ENCODE measurements at regions not wholly inside any gene's neighbourhood (a gene's known extent, or its start where the extent isn't known, plus 50 kb on each side); places are given as distances from the start of the nearest gene placed in this dataset.
"Not testable (repeated sequence)": the region's sequence is repeated elsewhere in the genome, so short reads cannot be mapped to it uniquely, and the experiment has no call there.

- H3K27ac ChIP-seq (ENCODE audit: low read length): not testable (repeated sequence)
Observed at GRCh38 chr3:86389759-86390158, 601.2 kb downstream of the VGLL3 start.

DNA sequence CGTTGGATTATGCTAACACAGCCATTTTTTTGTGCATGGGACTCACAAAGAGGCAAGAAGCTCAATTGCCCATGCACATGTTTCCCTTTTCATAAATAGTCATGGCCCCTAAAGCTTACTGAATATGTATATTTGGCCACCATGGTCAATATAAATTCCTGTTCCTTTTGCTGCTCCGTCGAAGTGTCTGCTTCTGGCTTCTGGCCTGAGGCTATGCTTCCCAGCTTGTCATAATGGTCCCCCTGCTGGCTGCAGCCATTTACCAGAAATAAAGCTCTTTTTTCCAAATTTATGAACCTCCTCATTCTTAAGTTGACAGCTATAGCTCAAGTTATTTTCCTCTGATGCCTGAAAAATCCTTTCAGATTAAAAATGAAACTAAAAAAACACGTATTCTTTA is 602.1 kb downstream of the VGLL3 start:
- H3K27me3 ChIP-seq (ENCODE audit: control insufficient read depth, insufficient read depth, low read length): no peaks in the 10 kb centered on the region
- H3K4me3 ChIP-seq (ENCODE audit: low read length): no peak overlapping the region
- no peak overlapping the region for H3K27ac ChIP-seq (ENCODE audit: low read length)
- peaks cover 10% of the 10 kb centered on the region for H3K4me1 ChIP-seq (ENCODE audit: control insufficient read depth, low read depth, low read length)
- no peaks in the 10 kb centered on the region for H3K36me3 ChIP-seq (ENCODE audit: control insufficient read depth, low read depth, low read length)
- no peaks in the 10 kb centered on the region for H3K9me3 ChIP-seq (ENCODE audit: control insufficient read depth, low read depth, low read length)
- H3K9ac ChIP-seq (ENCODE audit: low read length): no peak overlapping the region

More at GRCh38 chr3:86389759-86390158, 601.2 kb downstream of the VGLL3 start:
- H3K9me3 ChIP-seq (ENCODE audit: control insufficient read depth, low read depth, low read length); H3K4me3 ChIP-seq (ENCODE audit: low read length); H3K36me3 ChIP-seq (ENCODE audit: control insufficient read depth, low read depth, low read length); H3K27me3 ChIP-seq (ENCODE audit: control insufficient read depth, insufficient read depth, low read length); H3K9ac ChIP-seq (ENCODE audit: low read length): not testable (repeated sequence)
- peaks cover 10% of the 10 kb centered on the region for H3K4me1 ChIP-seq (ENCODE audit: control insufficient read depth, low read depth, low read length)

DNA sequence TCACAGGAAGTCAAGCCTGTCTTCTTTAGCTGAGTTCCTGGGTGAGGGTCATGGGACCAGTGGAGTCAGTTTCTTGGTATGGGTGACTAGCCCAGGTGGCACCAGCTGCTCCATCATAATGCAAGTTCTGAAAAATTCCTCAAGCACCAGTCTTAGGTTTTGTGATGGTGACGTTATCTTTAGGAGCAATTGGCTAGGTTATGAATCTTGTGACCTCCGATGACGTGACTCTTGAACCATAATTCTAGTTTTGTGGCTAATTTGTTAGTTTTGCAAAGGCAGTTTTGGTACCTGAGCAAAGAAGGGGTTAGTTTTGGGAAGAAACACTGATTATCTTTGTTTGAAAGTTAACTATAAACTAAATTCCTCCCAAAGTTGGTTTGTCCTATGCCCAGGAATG is 608.4 kb downstream of the VGLL3 start:
- Histone ChIP-seq H3K4me3 (ENCODE audit: low read length) (no peak overlapping the region), H3K36me3 (ENCODE audit: control insufficient read depth, low read depth, low read length) (no peaks in the 10 kb centered on the region), H3K27me3 (ENCODE audit: control insufficient read depth, insufficient read depth, low read length) (no peaks in the 10 kb centered on the region), H3K4me1 (ENCODE audit: control insufficient read depth, low read depth, low read length) (peaks cover 25% of the 10 kb centered on the region), H3K9me3 (ENCODE audit: control insufficient read depth, low read depth, low read length) (no peaks in the 10 kb centered on the region), H3K9ac (ENCODE audit: low read length) (no peak overlapping the region), H3K27ac (ENCODE audit: low read length) (no peak overlapping the region)

DNA sequence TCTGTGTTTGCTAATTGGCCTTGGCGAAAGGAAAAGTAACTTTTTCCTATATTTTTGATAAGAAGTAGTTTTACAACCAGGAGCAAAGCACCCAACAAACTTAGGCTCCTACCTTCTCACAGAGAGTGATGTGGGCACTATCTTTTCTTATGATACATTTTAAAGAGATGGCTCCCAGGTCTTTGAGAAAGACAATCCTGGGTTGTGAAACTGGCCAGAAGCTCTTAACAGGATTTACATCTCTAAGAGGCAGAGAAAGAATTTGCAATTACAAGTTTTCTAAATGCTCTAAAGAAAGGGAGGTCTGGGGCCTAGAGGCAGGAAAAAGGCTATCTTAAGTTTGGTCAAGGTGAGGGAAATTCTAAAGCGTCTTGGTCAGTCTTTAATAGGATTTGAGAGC is 609.7 kb downstream of the VGLL3 start:
- no peak overlapping the region for H3K9ac ChIP-seq (ENCODE audit: low read length)
- H3K4me3 ChIP-seq (ENCODE audit: low read length): peak overlapping the region; percentile 3
- H3K4me1 ChIP-seq (ENCODE audit: control insufficient read depth, low read depth, low read length): peaks cover 22% of the 10 kb centered on the region
- H3K9me3 ChIP-seq (ENCODE audit: control insufficient read depth, low read depth, low read length): no peaks in the 10 kb centered on the region
- H3K36me3 ChIP-seq (ENCODE audit: control insufficient read depth, low read depth, low read length): no peaks in the 10 kb centered on the region
- no peaks in the 10 kb centered on the region for H3K27me3 ChIP-seq (ENCODE audit: control insufficient read depth, insufficient read depth, low read length)
- H3K27ac ChIP-seq (ENCODE audit: low read length): no peak overlapping the region

DNA sequence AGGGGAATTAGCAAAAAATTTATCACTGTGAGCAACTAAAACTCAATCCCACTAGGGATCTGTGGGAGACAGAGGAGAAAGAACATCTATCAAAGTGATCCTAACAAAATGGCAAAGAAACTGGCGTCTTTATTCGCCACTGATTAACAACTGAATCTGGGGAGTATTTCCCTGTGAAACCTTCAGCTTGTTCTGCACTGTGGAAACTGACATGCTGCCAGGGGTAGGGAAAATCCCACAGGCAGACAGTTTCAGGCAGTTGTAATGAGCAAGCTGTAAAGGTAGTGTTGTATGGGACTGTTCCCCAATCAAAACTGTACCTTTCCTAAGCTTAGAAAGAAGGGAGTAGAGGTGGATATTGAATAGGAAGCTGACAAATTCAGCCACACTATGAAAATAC is 611.7 kb downstream of the VGLL3 start:
- peaks cover 14% of the 10 kb centered on the region for H3K4me1 ChIP-seq (ENCODE audit: control insufficient read depth, low read depth, low read length)
- H3K27me3 ChIP-seq (ENCODE audit: control insufficient read depth, insufficient read depth, low read length): no peaks in the 10 kb centered on the region
- no peaks in the 10 kb centered on the region for H3K36me3 ChIP-seq (ENCODE audit: control insufficient read depth, low read depth, low read length)
- H3K9ac ChIP-seq (ENCODE audit: low read length): no peak overlapping the region
- H3K4me3 ChIP-seq (ENCODE audit: low read length): no peak overlapping the region
- no peaks in the 10 kb centered on the region for H3K9me3 ChIP-seq (ENCODE audit: control insufficient read depth, low read depth, low read length)
- H3K27ac ChIP-seq (ENCODE audit: low read length): no peak overlapping the region

DNA sequence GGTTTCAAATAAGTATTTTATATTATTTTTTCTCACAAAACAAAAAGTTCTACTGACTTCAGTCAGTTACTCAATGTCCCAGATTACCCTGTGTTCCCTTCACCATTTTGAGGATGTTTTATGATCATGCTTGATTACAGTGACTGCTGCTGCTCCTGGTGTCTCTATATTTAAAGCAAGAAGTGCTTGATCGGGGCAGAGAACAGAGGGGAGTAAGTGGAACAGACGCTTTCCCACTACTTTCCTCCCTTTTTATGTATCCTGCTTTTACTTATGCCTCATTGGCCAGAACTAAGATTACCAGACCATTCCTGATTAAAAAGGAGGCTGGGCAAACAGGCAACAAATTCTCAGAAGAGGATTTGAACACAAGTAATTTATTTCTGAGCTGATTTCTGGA is 612.1 kb downstream of the VGLL3 start:
- H3K36me3 ChIP-seq (ENCODE audit: control insufficient read depth, low read depth, low read length): no peaks in the 10 kb centered on the region
- H3K27ac ChIP-seq (ENCODE audit: low read length): no peak overlapping the region
- H3K4me1 ChIP-seq (ENCODE audit: control insufficient read depth, low read depth, low read length): peaks cover 14% of the 10 kb centered on the region
- H3K9me3 ChIP-seq (ENCODE audit: control insufficient read depth, low read depth, low read length): no peaks in the 10 kb centered on the region
- no peak overlapping the region for H3K4me3 ChIP-seq (ENCODE audit: low read length)
- H3K9ac ChIP-seq (ENCODE audit: low read length): no peak overlapping the region
- no peaks in the 10 kb centered on the region for H3K27me3 ChIP-seq (ENCODE audit: control insufficient read depth, insufficient read depth, low read length)

DNA sequence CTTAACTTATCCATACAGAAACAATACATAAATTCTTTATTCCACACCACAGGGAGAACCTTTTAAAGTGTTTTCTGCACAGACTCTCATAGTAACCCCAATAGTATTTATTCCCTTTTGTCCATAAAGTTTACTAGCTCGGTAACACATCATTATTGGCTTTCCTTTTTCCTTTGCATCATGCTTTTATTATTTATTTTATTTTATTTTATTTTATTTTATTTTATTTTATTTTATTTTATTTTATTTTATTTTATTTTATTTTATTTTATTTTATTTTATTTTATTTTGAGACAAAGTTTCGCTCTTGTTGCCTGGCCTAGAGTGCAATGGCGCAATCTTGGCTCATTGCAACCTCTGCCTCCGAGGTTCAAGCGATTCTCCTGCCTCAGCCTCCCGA is 655.4 kb downstream of the VGLL3 start:
- H3K9ac ChIP-seq (ENCODE audit: low read length); H3K4me3 ChIP-seq (ENCODE audit: low read length); H3K36me3 ChIP-seq (ENCODE audit: control insufficient read depth, low read depth, low read length); H3K27me3 ChIP-seq (ENCODE audit: control insufficient read depth, insufficient read depth, low read length); H3K9me3 ChIP-seq (ENCODE audit: control insufficient read depth, low read depth, low read length); H3K27ac ChIP-seq (ENCODE audit: low read length); H3K4me1 ChIP-seq (ENCODE audit: control insufficient read depth, low read depth, low read length): not testable (repeated sequence)

- Histone ChIP-seq H3K36me3 (ENCODE audit: control insufficient read depth, low read depth, low read length) (no peaks in the 10 kb centered on the region), H3K27me3 (ENCODE audit: control insufficient read depth, insufficient read depth, low read length) (no peaks in the 10 kb centered on the region), H3K9ac (ENCODE audit: low read length) (no peak overlapping the region), H3K9me3 (ENCODE audit: control insufficient read depth, low read depth, low read length) (no peaks in the 10 kb centered on the region), H3K4me3 (ENCODE audit: low read length) (no peak overlapping the region), H3K27ac (ENCODE audit: low read length) (no peak overlapping the region), H3K4me1 (ENCODE audit: control insufficient read depth, low read depth, low read length) (no peaks in the 10 kb centered on the region)
Observed at GRCh38 chr3:86333636-86334035, 657.3 kb downstream of the VGLL3 start.

- Histone ChIP-seq H3K4me1 (ENCODE audit: control insufficient read depth, low read depth, low read length) (no peaks in the 10 kb centered on the region), H3K9ac (ENCODE audit: low read length) (no peak overlapping the region), H3K4me3 (ENCODE audit: low read length) (no peak overlapping the region), H3K27me3 (ENCODE audit: control insufficient read depth, insufficient read depth, low read length) (no peaks in the 10 kb centered on the region), H3K9me3 (ENCODE audit: control insufficient read depth, low read depth, low read length) (no peaks in the 10 kb centered on the region), H3K36me3 (ENCODE audit: control insufficient read depth, low read depth, low read length) (no peaks in the 10 kb centered on the region), H3K27ac (ENCODE audit: low read length) (no peak overlapping the region)
Observed at GRCh38 chr3:86303935-86304334, 687.0 kb downstream of the VGLL3 start.

DNA sequence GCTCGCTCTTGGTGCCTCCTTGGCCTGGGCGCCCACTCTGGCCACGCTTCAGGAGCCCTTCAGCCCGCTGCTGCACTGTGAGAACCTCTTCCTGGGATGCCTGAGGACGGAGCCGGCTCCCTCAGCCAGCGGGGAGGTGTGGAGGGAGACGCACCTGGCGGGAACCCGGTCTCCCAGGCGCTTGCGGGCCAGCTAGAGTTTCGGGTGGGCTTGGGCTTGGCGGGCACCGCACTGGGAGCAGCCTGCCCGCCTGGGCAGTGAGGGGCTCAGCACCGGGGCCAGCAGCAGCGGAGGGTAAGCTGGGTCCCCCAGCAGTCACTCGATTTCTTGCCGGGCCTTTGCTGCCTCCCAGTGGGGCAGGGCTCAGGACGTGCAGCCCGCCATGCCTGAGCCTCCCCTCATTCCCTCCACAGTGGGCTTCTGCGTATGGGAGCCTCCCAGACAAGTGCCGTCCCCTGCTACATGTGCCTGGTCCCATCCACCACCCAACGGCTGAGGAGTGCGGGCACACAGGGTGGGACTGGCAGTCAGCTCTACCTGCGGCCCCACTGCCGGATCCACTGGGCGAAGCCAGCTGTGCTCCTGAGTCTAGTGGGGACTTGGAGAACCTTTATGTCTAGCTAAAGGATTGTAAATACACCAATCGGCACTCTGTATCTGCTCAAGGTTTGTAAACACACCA is 708.7 kb downstream of the VGLL3 start:
- no peak overlapping the region for H3K9ac ChIP-seq (ENCODE audit: low read length)
- no peaks in the 10 kb centered on the region for H3K27me3 ChIP-seq (ENCODE audit: control insufficient read depth, insufficient read depth, low read length)
- H3K4me3 ChIP-seq (ENCODE audit: low read length): no peak overlapping the region
- H3K4me1 ChIP-seq (ENCODE audit: control insufficient read depth, low read depth, low read length): no peaks in the 10 kb centered on the region
- no peaks in the 10 kb centered on the region for H3K9me3 ChIP-seq (ENCODE audit: control insufficient read depth, low read depth, low read length)
- H3K27ac ChIP-seq (ENCODE audit: low read length): no peak overlapping the region
- H3K36me3 ChIP-seq (ENCODE audit: control insufficient read depth, low read depth, low read length): no peaks in the 10 kb centered on the region

- Histone ChIP-seq H3K9ac (ENCODE audit: low read length) (no peak overlapping the region), H3K36me3 (ENCODE audit: control insufficient read depth, low read depth, low read length) (no peaks in the 10 kb centered on the region)
Observed at GRCh38 chr3:86269364-86270155, 721.4 kb downstream of the VGLL3 start.

More at GRCh38 chr3:86269364-86270155, 721.4 kb downstream of the VGLL3 start:
- Histone ChIP-seq H3K27ac (ENCODE audit: low read length) (no peak overlapping the region), H3K9me3 (ENCODE audit: control insufficient read depth, low read depth, low read length) (no peaks in the 10 kb centered on the region), H3K4me1 (ENCODE audit: control insufficient read depth, low read depth, low read length) (no peaks in the 10 kb centered on the region), H3K4me3 (ENCODE audit: low read length) (no peak overlapping the region), H3K27me3 (ENCODE audit: control insufficient read depth, insufficient read depth, low read length) (no peaks in the 10 kb centered on the region)

Data from iPS-18a (cell line).